GM18951 (cell line): ENCODE measurements at regions not wholly inside any gene's neighbourhood (a gene's known extent, or its start where the extent isn't known, plus 50 kb on each side); places are given as distances from the start of the nearest gene placed in this dataset.

Experiments
- POLR2A ChIP-seq: IDR thresholded peaks from 4 replicates; pipeline ENCODE4 v1.6.1; 2011; ENCODE audit warnings: mild to moderate bottlenecking; ENCODE audit not compliant: insufficient read length, insufficient read depth; ENCODE audit errors: extremely low read depth
- in situ Hi-C: fragments of 300-500 bp; cut with MboI; formaldehyde crosslinking; loops from one replicate; pipeline ENCODE4 v1.12.0; 2022; ENCODE audit warnings: low sequenced_read_pairs, mixed read lengths, inconsistent platforms; ENCODE audit not compliant: unreplicated experiment

GRCh38 chr4:85420831-85421230, 54.1 kb upstream of the ARHGAP24 start:
- no peak for TF ChIP-seq POLR2A
- in situ Hi-C loops = loop anchor here (25.0 kb wide), 1 partner anchor 316 kb away; no protein-coding TSS in a partner anchor

GRCh38 chr4:85423431-85423830, 51.5 kb upstream of the ARHGAP24 start:
- TF ChIP-seq POLR2A = no peak
- in situ Hi-C loops = loop anchor here (25.0 kb wide), 1 partner anchor 314 kb away; no protein-coding TSS in a partner anchor
